Left ventricle myocardium inferior (tissue), 1 donor: ENCODE measurements at regions not wholly inside any gene's neighbourhood (a gene's known extent, or its start where the extent isn't known, plus 50 kb on each side); places are given as distances from the start of the nearest gene placed in this dataset.
A peak's percentile ranks its signal among the peaks of the same experiment; 100 is the strongest.
"Not testable (repeated sequence)": the region's sequence is repeated elsewhere in the genome, so short reads cannot be mapped to it uniquely, and the experiment has no call there.

Source experiments
- DNase-seq: peaks from one replicate; pipeline ENCODE4 v3.0.0-alpha.2; 2020
- H3K27ac ChIP-seq: fragments of 200-600 bp; replicated peaks from 2 replicates; pipeline ENCODE4 v1.8.0; 2021
- H3K27me3 ChIP-seq: fragments of 200-600 bp; 2 replicates; pipeline ENCODE4 v1.8.0; 2021; ENCODE audit warnings: low read depth
- H3K36me3 ChIP-seq: fragments of 200-600 bp; 2 replicates; pipeline ENCODE4 v1.8.0; 2021
- H3K4me1 ChIP-seq: fragments of 200-600 bp; 2 replicates; pipeline ENCODE4 v1.8.0; 2021
- H3K4me3 ChIP-seq: fragments of 200-600 bp; 2 replicates; pipeline ENCODE4 v1.8.0; 2021; ENCODE audit warnings: mild to moderate bottlenecking, moderate library complexity
- H3K9me3 ChIP-seq: fragments of 200-600 bp; replicated peaks from 2 replicates; pipeline ENCODE4 v1.8.0; 2021
- intact Hi-C: fragments of 100-400 bp; cut with micrococcal nuclease; formaldehyde crosslinking; loops from one replicate; pipeline ENCODE4 v1.11.0; 2022
- TF ChIP-seq, protein P1 (sequence below): fragments of 200-600 bp; IDR thresholded peaks from 2 replicates; pipeline ENCODE4 v1.8.0; 2021; ENCODE audit warnings: antibody characterized with exemption, mild to moderate bottlenecking, borderline replicate concordance
- donor health status: DM: no; HTN: yes; CAD: no; lungs with severe emphysema.

DNA sequence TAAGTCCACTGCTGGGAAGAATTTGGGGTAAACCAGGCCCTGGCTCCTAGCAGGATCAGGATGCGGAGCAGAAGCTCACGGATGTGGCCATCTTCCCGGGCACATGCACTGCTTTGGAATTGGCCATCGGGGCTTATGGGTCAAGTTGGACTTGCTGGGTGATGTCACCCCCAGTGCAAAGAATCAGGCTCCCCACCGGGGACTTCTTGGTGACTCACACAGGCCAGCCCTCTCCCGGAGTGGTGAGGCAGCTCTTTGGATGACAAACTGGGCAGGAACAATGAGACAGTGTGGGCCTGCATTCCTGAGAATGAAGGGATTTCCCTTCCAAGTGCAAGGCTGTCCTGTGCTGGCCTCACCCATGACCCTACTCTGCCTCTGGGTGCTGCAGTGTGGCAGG, 128.8 kb upstream of the ANO1 start:
- intact Hi-C loops, result no loop called here
- peak; percentile 15 for DNase-seq

DNA sequence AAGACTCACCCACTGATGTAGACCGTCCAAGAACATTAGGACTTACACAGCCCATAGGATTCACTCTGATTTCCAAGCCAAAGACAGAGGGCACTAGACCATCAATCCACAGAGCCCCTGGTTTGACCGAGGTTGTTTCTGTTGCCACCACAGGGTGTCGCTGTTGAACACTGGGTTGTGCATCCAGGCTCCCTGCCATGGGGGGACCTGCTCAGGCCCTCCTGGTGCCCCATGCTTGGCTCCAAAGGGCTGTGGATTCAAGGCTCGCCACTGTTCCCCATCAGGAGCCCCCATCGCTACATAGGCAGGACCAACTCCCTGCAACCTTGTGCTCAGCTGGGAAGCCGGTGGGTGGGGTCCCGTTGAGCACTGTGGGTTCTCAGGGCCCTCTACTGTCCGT, 128.0 kb upstream of the ANO1 start:
- no peak for DNase-seq
- Histone ChIP-seq H3K27me3 (peaks cover 33% of the 10 kb centered on the region), H3K27ac (no peak overlapping the region), H3K9me3 (peaks cover 5% of the 10 kb centered on the region), H3K36me3 (no peaks in the 10 kb centered on the region), H3K4me3 (no peak overlapping the region), H3K4me1 (peaks cover 5% of the 10 kb centered on the region)
- intact Hi-C loops, result no loop called here
- TF ChIP-seq, protein P1, sequence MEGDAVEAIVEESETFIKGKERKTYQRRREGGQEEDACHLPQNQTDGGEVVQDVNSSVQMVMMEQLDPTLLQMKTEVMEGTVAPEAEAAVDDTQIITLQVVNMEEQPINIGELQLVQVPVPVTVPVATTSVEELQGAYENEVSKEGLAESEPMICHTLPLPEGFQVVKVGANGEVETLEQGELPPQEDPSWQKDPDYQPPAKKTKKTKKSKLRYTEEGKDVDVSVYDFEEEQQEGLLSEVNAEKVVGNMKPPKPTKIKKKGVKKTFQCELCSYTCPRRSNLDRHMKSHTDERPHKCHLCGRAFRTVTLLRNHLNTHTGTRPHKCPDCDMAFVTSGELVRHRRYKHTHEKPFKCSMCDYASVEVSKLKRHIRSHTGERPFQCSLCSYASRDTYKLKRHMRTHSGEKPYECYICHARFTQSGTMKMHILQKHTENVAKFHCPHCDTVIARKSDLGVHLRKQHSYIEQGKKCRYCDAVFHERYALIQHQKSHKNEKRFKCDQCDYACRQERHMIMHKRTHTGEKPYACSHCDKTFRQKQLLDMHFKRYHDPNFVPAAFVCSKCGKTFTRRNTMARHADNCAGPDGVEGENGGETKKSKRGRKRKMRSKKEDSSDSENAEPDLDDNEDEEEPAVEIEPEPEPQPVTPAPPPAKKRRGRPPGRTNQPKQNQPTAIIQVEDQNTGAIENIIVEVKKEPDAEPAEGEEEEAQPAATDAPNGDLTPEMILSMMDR, result peak; percentile 46

More for the DNA sequence above, 128.8 kb upstream of the ANO1 start:
- Histone ChIP-seq H3K36me3 (no peaks in the 10 kb centered on the region), H3K27ac (no peak overlapping the region), H3K4me1 (peaks cover 5% of the 10 kb centered on the region), H3K9me3 (peaks cover 5% of the 10 kb centered on the region), H3K4me3 (no peak overlapping the region), H3K27me3 (peaks cover 38% of the 10 kb centered on the region)
- TF ChIP-seq, protein P1, result no peak

DNA sequence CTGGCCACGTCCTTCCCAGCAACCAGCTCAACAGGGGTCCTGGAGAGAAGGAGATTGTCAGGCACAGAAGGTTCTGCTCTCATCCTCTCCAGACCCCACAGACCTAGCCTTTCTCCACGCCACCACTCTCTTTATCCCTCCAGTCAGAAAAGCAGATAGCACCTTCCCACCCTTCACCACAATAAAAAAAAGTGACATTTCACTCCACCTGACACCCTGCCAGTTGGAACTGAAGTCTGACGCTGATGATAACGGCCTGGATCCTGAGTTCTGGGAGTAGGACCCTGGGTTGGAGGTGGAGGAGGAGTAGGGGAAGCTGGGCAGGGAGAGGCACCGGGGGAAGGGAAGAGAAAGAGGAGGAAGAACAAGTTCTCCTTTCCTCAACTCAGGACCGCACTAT, 127.5 kb upstream of the ANO1 start:
- Histone ChIP-seq H3K4me1 (peaks cover 5% of the 10 kb centered on the region), H3K4me3 (no peak overlapping the region), H3K27ac (no peak overlapping the region), H3K9me3 (peaks cover 5% of the 10 kb centered on the region), H3K27me3 (peaks cover 33% of the 10 kb centered on the region), H3K36me3 (no peaks in the 10 kb centered on the region)
- intact Hi-C loops, result no loop called here
- TF ChIP-seq, protein P1, result no peak
- no peak for DNase-seq

DNA sequence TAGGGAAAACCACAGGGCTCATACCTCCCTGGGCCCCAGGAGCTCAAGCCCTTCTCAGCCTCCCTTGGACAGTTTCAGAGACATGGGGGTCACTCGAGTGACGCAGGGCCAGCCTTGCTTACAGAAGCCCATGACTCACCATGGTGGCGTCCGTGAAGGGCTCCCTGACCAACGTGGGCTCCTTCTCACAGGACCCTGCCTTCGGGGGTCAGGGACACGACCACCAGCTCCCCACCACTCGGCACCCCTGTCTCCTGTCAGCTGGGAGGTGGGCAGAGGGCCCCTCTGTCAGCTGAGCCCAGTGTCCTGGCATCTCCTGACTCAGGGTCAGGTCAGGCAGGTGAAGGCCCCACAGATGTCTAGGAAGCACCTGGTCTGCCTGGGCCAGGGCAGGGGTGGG, 126.3 kb upstream of the ANO1 start:
- Histone ChIP-seq H3K36me3 (no peaks in the 10 kb centered on the region), H3K27ac (no peak overlapping the region), H3K4me1 (peaks cover 5% of the 10 kb centered on the region), H3K4me3 (no peak overlapping the region), H3K9me3 (peaks cover 5% of the 10 kb centered on the region), H3K27me3 (peaks cover 43% of the 10 kb centered on the region)
- intact Hi-C loops, result no loop called here
- no peak for DNase-seq
- TF ChIP-seq, protein P1, result no peak

DNA sequence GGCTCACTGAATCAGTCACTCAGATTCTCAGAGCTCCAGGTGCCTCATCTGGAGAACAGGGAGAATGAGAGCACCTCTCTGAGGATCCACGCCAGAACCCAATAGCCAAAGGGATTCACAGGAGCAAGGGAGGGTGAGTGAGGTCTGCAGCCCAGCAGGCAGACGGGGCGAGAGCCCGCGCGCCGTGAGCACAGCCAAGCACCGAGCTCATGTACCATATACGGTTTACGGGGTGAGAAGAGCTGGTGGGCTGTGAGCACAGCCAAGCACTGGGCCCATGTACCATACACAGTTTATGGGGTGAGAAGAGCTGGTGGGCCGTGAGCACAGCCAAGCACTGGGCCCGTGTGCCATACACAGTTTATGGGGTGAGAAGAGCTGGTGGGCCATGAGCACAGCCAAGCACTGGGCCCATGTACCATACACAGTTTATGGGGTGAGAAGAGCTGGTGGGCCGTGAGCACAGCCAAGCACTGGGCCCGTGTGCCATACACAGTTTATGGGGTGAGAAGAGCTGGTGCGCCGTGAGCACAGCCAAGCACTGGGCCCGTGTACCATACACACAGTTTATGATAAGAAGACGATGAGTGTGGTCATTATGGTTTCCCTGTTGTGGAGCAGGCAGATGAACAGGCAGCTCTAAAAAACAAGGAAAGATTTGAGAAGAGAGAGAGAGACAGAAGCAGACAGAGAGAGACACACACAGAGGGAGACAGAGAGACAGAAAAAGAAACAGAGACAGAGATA, 125.7 kb upstream of the ANO1 start:
- H3K4me1 ChIP-seq, intact Hi-C loops: not testable (repeated sequence)
- H3K27me3 ChIP-seq, result peaks cover 47% of the 10 kb centered on the region

DNA sequence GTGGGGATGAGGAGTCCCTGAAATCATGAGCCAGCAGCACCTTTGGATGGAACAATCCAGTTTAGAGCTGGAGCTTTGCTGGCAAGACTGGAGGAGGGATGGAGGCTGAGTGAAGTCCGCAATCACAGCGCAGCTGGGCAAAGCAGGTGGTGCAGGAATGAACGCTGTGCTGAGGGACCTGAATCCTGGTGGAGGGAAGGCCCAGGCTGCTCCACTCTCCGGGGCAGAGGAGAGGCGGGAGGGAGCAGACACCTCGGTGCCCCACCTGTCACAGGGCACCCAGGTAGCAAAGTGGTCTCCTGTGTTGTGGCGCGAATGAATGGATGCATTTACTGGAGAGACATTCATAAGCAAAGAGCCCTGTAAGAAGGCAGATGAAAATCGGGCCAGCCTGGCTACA, 124.8 kb upstream of the ANO1 start:
- TF ChIP-seq, protein P1, result no peak
- intact Hi-C loops, result no loop called here
- peaks cover 5% of the 10 kb centered on the region for H3K4me1 ChIP-seq
- no peaks in the 10 kb centered on the region for H3K36me3 ChIP-seq
- H3K27ac ChIP-seq, result no peak overlapping the region
- peaks cover 45% of the 10 kb centered on the region for H3K27me3 ChIP-seq
- H3K4me3 ChIP-seq, result no peak overlapping the region
- no peak for DNase-seq
- H3K9me3 ChIP-seq, result peaks cover 5% of the 10 kb centered on the region

More for the DNA sequence above, 125.7 kb upstream of the ANO1 start:
- not testable (repeated sequence) for H3K9me3 ChIP-seq, H3K27ac ChIP-seq, H3K4me3 ChIP-seq, H3K36me3 ChIP-seq, DNase-seq
